22Rv1 (cell line): ENCODE measurements at regions not wholly inside any gene's neighbourhood (a gene's known extent, or its start where the extent isn't known, plus 50 kb on each side); places are given as distances from the start of the nearest gene placed in this dataset.

Experiments
- H3K27ac ChIP-seq: fragments of 450-650 bp; 2 replicates; pipeline ENCODE4 v1.5.1; 2017
- ZFX ChIP-seq: fragments of 450-650 bp; IDR thresholded peaks from 2 replicates; pipeline ENCODE4 v1.6.1; 2017; ENCODE audit warnings: antibody characterized with exemption, borderline replicate concordance
- TF ChIP-seq, protein P1 (sequence below): fragments of 450-650 bp; IDR thresholded peaks from 2 replicates; pipeline ENCODE4 v1.5.1; 2017; ENCODE audit warnings: mild to moderate bottlenecking

DNA sequence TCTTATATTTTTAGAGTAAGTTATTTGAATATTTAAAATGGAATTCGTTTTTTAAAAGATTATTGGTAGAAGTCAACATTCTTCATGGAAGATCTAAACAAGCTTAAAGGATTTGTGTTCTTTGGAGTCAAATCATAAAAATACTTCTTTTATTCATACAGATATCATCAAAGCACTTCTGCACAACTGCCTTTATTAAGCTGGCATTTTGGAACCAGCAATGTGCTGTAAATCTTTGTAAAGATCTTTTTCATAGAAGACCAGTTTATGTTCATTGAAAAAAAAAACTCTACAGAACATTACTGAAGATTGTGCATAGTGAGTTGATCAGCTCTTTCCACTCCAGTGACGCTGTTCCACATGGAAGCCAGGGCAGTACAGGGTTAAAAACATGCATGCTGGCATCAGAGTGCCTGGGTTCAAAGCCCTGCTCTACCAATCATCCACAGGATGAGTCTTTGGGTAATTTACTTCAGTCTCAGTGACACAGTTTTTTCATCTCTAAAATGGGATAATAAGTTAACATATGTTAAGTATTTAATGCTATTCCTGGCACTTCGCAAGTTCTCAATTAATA lies 109.6 kb upstream of the SLC38A4 start:
- TF ChIP-seq, protein P1, sequence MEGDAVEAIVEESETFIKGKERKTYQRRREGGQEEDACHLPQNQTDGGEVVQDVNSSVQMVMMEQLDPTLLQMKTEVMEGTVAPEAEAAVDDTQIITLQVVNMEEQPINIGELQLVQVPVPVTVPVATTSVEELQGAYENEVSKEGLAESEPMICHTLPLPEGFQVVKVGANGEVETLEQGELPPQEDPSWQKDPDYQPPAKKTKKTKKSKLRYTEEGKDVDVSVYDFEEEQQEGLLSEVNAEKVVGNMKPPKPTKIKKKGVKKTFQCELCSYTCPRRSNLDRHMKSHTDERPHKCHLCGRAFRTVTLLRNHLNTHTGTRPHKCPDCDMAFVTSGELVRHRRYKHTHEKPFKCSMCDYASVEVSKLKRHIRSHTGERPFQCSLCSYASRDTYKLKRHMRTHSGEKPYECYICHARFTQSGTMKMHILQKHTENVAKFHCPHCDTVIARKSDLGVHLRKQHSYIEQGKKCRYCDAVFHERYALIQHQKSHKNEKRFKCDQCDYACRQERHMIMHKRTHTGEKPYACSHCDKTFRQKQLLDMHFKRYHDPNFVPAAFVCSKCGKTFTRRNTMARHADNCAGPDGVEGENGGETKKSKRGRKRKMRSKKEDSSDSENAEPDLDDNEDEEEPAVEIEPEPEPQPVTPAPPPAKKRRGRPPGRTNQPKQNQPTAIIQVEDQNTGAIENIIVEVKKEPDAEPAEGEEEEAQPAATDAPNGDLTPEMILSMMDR, result no peak
- H3K27ac ChIP-seq, result no peak overlapping the region

DNA sequence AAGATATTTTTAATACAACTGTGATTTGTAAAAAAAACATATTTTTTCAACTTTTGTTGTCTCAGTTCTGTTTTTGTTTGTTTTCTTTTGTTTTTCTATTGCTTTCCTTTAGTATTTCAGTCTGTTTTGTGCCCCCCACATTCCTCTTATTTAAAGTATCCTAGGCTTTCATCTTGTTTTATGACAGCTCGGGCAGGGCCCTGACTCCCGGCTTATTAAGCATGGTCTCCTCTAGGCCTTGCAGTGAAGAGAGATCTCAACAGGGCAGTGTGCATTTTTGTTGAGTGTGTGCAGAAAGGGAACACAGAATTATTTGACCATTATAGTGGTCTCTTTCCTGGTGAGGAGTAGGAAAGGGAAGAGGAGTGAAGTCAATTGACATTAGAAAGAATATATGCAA lies 110.2 kb upstream of the SLC38A4 start:
- no peak for TF ChIP-seq ZFX
- TF ChIP-seq, protein P1, result no peak
- no peak overlapping the region for H3K27ac ChIP-seq

GRCh38 chr12:46938071-46938678 lies 112.4 kb upstream of the SLC38A4 start:
- TF ChIP-seq, protein P1, result no peak
- no peak for TF ChIP-seq ZFX
- no peak overlapping the region for H3K27ac ChIP-seq

DNA sequence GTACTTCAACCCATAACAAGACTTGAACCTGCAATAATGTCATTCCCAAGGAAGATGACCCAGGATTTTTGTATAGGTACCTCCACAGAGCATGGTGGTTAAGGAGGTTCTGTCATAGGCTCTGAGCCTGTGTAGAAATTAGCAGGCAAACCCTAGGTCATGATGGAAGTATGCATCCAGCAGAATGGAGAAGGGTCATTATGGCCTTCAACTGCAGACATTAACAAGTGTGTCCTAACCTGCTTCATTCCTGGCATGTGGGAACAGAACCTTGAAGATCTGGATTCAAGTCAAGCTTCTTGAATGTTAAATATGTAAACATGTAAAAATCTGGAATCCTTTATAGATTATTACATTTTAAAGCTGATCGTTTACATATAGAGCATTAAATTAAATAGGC lies 116.2 kb upstream of the SLC38A4 start:
- TF ChIP-seq, protein P1, result no peak
- TF ChIP-seq ZFX, result no peak
- H3K27ac ChIP-seq, result no peak overlapping the region

- TF ChIP-seq ZFX, result no peak
- TF ChIP-seq, protein P1, result no peak
- no peak overlapping the region for H3K27ac ChIP-seq
Measured at GRCh38 chr12:46942579-46942978, 116.8 kb upstream of the SLC38A4 start.

DNA sequence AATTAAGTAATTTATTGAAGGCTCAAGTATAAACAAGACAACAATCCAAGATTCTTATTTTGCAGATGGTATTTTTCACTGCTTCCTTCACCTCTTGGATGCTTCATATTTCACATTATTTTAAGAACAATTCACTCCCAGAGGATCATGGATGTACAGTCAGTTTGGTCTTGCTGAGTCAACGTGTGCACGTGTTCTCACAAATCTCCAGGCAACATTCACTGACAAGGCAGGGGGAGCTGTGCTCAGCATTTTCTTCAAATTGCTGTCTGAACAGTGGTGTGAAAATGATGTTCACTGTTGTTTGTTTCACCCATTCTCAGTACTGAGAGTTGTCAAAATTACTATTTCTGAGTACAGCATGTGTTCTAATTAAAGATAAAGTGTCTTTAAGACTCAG lies 118.3 kb upstream of the SLC38A4 start:
- no peak for TF ChIP-seq ZFX
- TF ChIP-seq, protein P1, result no peak; the same call in 1 of the 2 replicates
- H3K27ac ChIP-seq, result no peak overlapping the region

GRCh38 chr12:46944771-46945170 lies 119.0 kb upstream of the SLC38A4 start:
- H3K27ac ChIP-seq, result no peak overlapping the region
- TF ChIP-seq ZFX, result no peak
- TF ChIP-seq, protein P1, result no peak
